ENCODE measurements at regions not wholly inside any gene's neighbourhood (a gene's known extent, or its start where the extent isn't known, plus 50 kb on each side); places are given as distances from the start of the nearest gene placed in this dataset.

GRCh38 chr9:115879451-115879850 lies 274.1 kb upstream of the PAPPA start (continued):
- TF ChIP-seq, protein P1, sequence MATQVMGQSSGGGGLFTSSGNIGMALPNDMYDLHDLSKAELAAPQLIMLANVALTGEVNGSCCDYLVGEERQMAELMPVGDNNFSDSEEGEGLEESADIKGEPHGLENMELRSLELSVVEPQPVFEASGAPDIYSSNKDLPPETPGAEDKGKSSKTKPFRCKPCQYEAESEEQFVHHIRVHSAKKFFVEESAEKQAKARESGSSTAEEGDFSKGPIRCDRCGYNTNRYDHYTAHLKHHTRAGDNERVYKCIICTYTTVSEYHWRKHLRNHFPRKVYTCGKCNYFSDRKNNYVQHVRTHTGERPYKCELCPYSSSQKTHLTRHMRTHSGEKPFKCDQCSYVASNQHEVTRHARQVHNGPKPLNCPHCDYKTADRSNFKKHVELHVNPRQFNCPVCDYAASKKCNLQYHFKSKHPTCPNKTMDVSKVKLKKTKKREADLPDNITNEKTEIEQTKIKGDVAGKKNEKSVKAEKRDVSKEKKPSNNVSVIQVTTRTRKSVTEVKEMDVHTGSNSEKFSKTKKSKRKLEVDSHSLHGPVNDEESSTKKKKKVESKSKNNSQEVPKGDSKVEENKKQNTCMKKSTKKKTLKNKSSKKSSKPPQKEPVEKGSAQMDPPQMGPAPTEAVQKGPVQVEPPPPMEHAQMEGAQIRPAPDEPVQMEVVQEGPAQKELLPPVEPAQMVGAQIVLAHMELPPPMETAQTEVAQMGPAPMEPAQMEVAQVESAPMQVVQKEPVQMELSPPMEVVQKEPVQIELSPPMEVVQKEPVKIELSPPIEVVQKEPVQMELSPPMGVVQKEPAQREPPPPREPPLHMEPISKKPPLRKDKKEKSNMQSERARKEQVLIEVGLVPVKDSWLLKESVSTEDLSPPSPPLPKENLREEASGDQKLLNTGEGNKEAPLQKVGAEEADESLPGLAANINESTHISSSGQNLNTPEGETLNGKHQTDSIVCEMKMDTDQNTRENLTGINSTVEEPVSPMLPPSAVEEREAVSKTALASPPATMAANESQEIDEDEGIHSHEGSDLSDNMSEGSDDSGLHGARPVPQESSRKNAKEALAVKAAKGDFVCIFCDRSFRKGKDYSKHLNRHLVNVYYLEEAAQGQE (IDR thresholded peaks at IDR 0.05; ENCODE audit: low read depth, low read length): no peak
- TF ChIP-seq GABPA (IDR thresholded peaks at IDR 0.05; ENCODE audit: low read depth): no peak
- TF ChIP-seq, protein P2, sequence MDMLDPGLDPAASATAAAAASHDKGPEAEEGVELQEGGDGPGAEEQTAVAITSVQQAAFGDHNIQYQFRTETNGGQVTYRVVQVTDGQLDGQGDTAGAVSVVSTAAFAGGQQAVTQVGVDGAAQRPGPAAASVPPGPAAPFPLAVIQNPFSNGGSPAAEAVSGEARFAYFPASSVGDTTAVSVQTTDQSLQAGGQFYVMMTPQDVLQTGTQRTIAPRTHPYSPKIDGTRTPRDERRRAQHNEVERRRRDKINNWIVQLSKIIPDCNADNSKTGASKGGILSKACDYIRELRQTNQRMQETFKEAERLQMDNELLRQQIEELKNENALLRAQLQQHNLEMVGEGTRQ (IDR thresholded peaks at IDR 0.05; ENCODE audit: borderline replicate concordance, low read depth, low read length): no peak
- TF ChIP-seq SIN3A (IDR thresholded peaks at IDR 0.05; ENCODE audit: borderline replicate concordance, low read depth, low read length): no peak

DNA sequence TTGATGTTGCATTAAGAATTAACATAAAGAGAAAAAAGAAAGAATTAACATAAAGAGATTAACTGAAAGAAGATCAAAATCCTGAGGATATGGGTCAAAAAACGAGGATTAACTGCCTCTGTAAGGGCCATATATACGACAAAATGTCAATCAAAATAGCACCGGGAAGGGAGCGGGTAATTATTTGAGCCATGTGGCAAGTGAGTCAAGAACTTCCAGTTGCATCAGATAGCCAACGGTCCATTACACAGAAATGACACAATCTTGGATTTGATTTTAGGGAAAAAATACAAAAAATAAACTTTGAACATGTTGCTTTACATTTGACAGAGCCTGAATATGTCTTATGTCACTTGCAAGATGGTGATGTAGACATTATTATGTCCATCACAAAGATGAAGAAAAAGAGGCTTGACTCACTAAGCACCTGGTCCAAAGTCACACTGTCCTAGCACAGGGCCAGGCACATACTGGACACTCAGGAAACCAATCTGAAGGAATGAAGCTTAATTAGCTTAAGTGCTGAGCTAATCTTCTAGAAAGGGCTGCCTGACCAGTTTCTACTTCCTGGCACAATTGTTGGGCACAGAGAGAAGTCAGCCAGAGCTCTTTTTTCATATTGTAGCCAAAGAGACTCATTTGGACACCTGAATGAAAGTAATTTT lies 273.2 kb upstream of the PAPPA start:
- POLR2A ChIA-PET: no interaction called here
- H3K79me2 ChIP-seq (ENCODE audit: insufficient read depth): no peaks in the 10 kb centered on the region

More for the DNA sequence above, 273.2 kb upstream of the PAPPA start:
- H2AFZ ChIP-seq (ENCODE audit: low read depth): no peak overlapping the region
- H4K20me1 ChIP-seq (ENCODE audit: insufficient read depth): no peaks in the 10 kb centered on the region
- H3K27me3 ChIP-seq (ENCODE audit: insufficient read depth): no peaks in the 10 kb centered on the region
- H3F3A ChIP-seq (replicated peaks; ENCODE audit: insufficient read depth): no peaks in the 10 kb centered on the region
- H3K36me3 ChIP-seq (replicated peaks in 1 of 2; ENCODE audit: control insufficient read depth in 1 of 2, insufficient read depth in 2 of 2, low read length in 1 of 2): no peaks in the 10 kb centered on the region
- H3K9me2 ChIP-seq: no peaks in the 10 kb centered on the region
- no peak for TF ChIP-seq TCF12 (IDR thresholded peaks at IDR 0.05)
- no peak for TF ChIP-seq RXRA (IDR thresholded peaks at IDR 0.05; ENCODE audit: borderline replicate concordance, low read depth)
- TF ChIP-seq, protein P3, sequence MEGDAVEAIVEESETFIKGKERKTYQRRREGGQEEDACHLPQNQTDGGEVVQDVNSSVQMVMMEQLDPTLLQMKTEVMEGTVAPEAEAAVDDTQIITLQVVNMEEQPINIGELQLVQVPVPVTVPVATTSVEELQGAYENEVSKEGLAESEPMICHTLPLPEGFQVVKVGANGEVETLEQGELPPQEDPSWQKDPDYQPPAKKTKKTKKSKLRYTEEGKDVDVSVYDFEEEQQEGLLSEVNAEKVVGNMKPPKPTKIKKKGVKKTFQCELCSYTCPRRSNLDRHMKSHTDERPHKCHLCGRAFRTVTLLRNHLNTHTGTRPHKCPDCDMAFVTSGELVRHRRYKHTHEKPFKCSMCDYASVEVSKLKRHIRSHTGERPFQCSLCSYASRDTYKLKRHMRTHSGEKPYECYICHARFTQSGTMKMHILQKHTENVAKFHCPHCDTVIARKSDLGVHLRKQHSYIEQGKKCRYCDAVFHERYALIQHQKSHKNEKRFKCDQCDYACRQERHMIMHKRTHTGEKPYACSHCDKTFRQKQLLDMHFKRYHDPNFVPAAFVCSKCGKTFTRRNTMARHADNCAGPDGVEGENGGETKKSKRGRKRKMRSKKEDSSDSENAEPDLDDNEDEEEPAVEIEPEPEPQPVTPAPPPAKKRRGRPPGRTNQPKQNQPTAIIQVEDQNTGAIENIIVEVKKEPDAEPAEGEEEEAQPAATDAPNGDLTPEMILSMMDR (IDR thresholded peaks at IDR 0.05): no peak
- TF ChIP-seq NRF1 (IDR thresholded peaks at IDR 0.05; ENCODE audit: low read depth, low read length): no peak
- TF ChIP-seq, protein P2 (IDR thresholded peaks at IDR 0.05; ENCODE audit: borderline replicate concordance, low read depth, low read length): no peak
- no peak for TF ChIP-seq FOXM1 (IDR thresholded peaks at IDR 0.05; ENCODE audit: low read depth)
- no peak for TF ChIP-seq POLR2AphosphoS5 (IDR thresholded peaks at IDR 0.05; ENCODE audit: low read depth, low read length)
- no peak for TF ChIP-seq MEF2A (IDR thresholded peaks at IDR 0.05; ENCODE audit: borderline replicate concordance, low read depth)
- TF ChIP-seq RCOR1 (IDR thresholded peaks at IDR 0.05; ENCODE audit: low read length): no peak
- no peak for TF ChIP-seq GABPA (IDR thresholded peaks at IDR 0.05; ENCODE audit: low read depth)
- no peak for TF ChIP-seq FOSL2 (IDR thresholded peaks at IDR 0.05; ENCODE audit: borderline replicate concordance, low read depth)
- no peak for TF ChIP-seq TAF1 (IDR thresholded peaks at IDR 0.05; ENCODE audit: borderline replicate concordance, low read depth, low read length)
- no peak for TF ChIP-seq YY1 (IDR thresholded peaks at IDR 0.05; ENCODE audit: low read depth)
- TF ChIP-seq IRF3 (IDR thresholded peaks at IDR 0.05; ENCODE audit: low read depth, low read length): no peak
- TF ChIP-seq RAD21 (IDR thresholded peaks at IDR 0.05; ENCODE audit: low read length): no peak
- 87% methylated on average over 5 of the region's 5 CpGs for WGBS (ENCODE audit: low lambda C conversion rate)
- no peak overlapping the region for H3K27ac ChIP-seq (ENCODE audit: low read depth in 2 of 2, low read length in 1 of 2)
- H3K4me2 ChIP-seq: no peak overlapping the region
- DNase-seq: no peak
- no peak overlapping the region for H3K4me3 ChIP-seq (ENCODE audit: low read depth in 2 of 2, low read length in 1 of 2)
- no peak overlapping the region for H3K9ac ChIP-seq
- peaks cover 0 to 10% of the 10 kb centered on the region in 2 experiments; a peak in 1 of 4 replicates for H3K4me1 ChIP-seq (ENCODE audit: control insufficient read depth in 1 of 2, insufficient read depth in 2 of 2, low read depth in 1 of 2, low read length in 1 of 2)
- no peaks in the 10 kb centered on the region for H3K9me3 ChIP-seq
- CTCF ChIA-PET: interaction anchor here (0.8 to 4.7 kb wide), 4 partner anchors 272 to 692 kb away, joined by 3 to 29 read pairs (median 10); no protein-coding TSS in a partner anchor

Measured in SK-N-SH (cell line).